Colonic mucosa (tissue), 4 donors: ENCODE measurements at regions not wholly inside any gene's neighbourhood (a gene's known extent, or its start where the extent isn't known, plus 50 kb on each side); places are given as distances from the start of the nearest gene placed in this dataset.

Experiments used
- DNase-seq: peaks from one replicate; pipeline ENCODE4 v3.0.0-alpha.2; 2020
- H3K27ac ChIP-seq: fragments of 200-600 bp; one replicate; pipeline ENCODE4 v1.8.0; 2021
- H3K27me3 ChIP-seq: fragments of 200-600 bp; one replicate; pipeline ENCODE4 v1.8.0; 2021
- H3K36me3 ChIP-seq: fragments of 200-600 bp; one replicate; pipeline ENCODE4 v1.8.0; 2021
- H3K4me1 ChIP-seq: fragments of 200-600 bp; one replicate; pipeline ENCODE4 v1.8.0; 2021; ENCODE audit warnings: mild to moderate bottlenecking
- H3K4me3 ChIP-seq: fragments of 200-600 bp; one replicate; pipeline ENCODE4 v1.8.0; 2021
- H3K9ac ChIP-seq, 2 donors: one replicate each; pipeline ENCODE4 v1.7.0; 2013; ENCODE audit warnings: control low read depth in 2 of 2, low read depth in 2 of 2, low read length in 2 of 2
- H3K9me3 ChIP-seq: fragments of 200-600 bp; one replicate; pipeline ENCODE4 v1.8.0; 2021
- CTCF ChIP-seq: fragments of 200-600 bp; IDR thresholded peaks from one replicate; pipeline ENCODE4 v1.8.0; 2022; ENCODE audit warnings: antibody characterized with exemption, mild to moderate bottlenecking
- intact Hi-C: fragments of 100-400 bp; cut with DNase I; formaldehyde crosslinking; loops from one replicate; pipeline ENCODE4 v1.14.1; 2022
- donor health status: healthy.
- donor health status: DM: no; HTN: no; CAD: no.
- donor health status: DM: no; HTN: no; CAD: no.

GRCh38 chr3:71857956-71858355 is 73.0 kb upstream of the PROK2 start:
- no peaks in the 10 kb centered on the region for H3K36me3 ChIP-seq
- no peak overlapping the region for H3K4me3 ChIP-seq
- H3K27ac ChIP-seq, result no peak overlapping the region
- H3K9me3 ChIP-seq, result no peaks in the 10 kb centered on the region
- no peak for TF ChIP-seq CTCF
- H3K4me1 ChIP-seq, result no peaks in the 10 kb centered on the region
- intact Hi-C loops, result no loop called here
- no peak overlapping the region for H3K9ac ChIP-seq
- DNase-seq, result no peak
- no peaks in the 10 kb centered on the region for H3K27me3 ChIP-seq

GRCh38 chr3:71854706-71855105 is 69.8 kb upstream of the PROK2 start:
- no peak overlapping the region for H3K4me3 ChIP-seq
- H3K9me3 ChIP-seq, result no peaks in the 10 kb centered on the region
- H3K4me1 ChIP-seq, result no peaks in the 10 kb centered on the region
- no peak overlapping the region for H3K9ac ChIP-seq
- intact Hi-C loops, result no loop called here
- DNase-seq, result no peak
- H3K27me3 ChIP-seq, result no peaks in the 10 kb centered on the region
- TF ChIP-seq CTCF, result no peak
- H3K36me3 ChIP-seq, result no peaks in the 10 kb centered on the region
- no peak overlapping the region for H3K27ac ChIP-seq

- DNase-seq, result no peak
- TF ChIP-seq CTCF, result no peak
- Histone ChIP-seq H3K27me3 (no peaks in the 10 kb centered on the region), H3K36me3 (no peaks in the 10 kb centered on the region), H3K9me3 (no peaks in the 10 kb centered on the region), H3K27ac (no peak overlapping the region), H3K9ac (no peak overlapping the region), H3K4me3 (no peak overlapping the region), H3K4me1 (no peaks in the 10 kb centered on the region)
- intact Hi-C loops, result no loop called here
Measured at GRCh38 chr3:71854096-71854495, 69.1 kb upstream of the PROK2 start.

- Histone ChIP-seq H3K27ac (no peak overlapping the region), H3K36me3 (no peaks in the 10 kb centered on the region), H3K27me3 (no peaks in the 10 kb centered on the region), H3K9me3 (no peaks in the 10 kb centered on the region), H3K4me1 (no peaks in the 10 kb centered on the region), H3K4me3 (no peak overlapping the region), H3K9ac (no peak overlapping the region)
- DNase-seq, result no peak
- no peak for TF ChIP-seq CTCF
- intact Hi-C loops, result no loop called here
Measured at GRCh38 chr3:71851878-71852277, 66.9 kb upstream of the PROK2 start.

GRCh38 chr3:71850654-71851053 is 65.7 kb upstream of the PROK2 start:
- TF ChIP-seq CTCF, result no peak
- no peak overlapping the region for H3K9ac ChIP-seq
- DNase-seq, result no peak
- H3K9me3 ChIP-seq, result no peaks in the 10 kb centered on the region
- no peak overlapping the region for H3K4me3 ChIP-seq
- intact Hi-C loops, result no loop called here
- H3K4me1 ChIP-seq, result no peaks in the 10 kb centered on the region
- no peak overlapping the region for H3K27ac ChIP-seq
- no peaks in the 10 kb centered on the region for H3K36me3 ChIP-seq
- H3K27me3 ChIP-seq, result no peaks in the 10 kb centered on the region

GRCh38 chr3:71849681-71850080 is 64.7 kb upstream of the PROK2 start:
- Histone ChIP-seq H3K9me3 (no peaks in the 10 kb centered on the region), H3K27ac (no peak overlapping the region), H3K27me3 (no peaks in the 10 kb centered on the region), H3K4me3 (no peak overlapping the region), H3K36me3 (no peaks in the 10 kb centered on the region), H3K4me1 (no peaks in the 10 kb centered on the region), H3K9ac (no peak overlapping the region)
- intact Hi-C loops, result no loop called here
- no peak for TF ChIP-seq CTCF
- no peak for DNase-seq
